HUES64 (cell line): ENCODE measurements at regions not wholly inside any gene's neighbourhood (a gene's known extent, or its start where the extent isn't known, plus 50 kb on each side); places are given as distances from the start of the nearest gene placed in this dataset.

Experiments used
- H3K27ac ChIP-seq: 2 replicates; pipeline ENCODE4 v1.7.0; 2013; ENCODE audit warnings: low read depth, low read length, inconsistent platforms
- H3K27me3 ChIP-seq: 2 replicates; pipeline ENCODE4 v1.6.1; 2013; ENCODE audit warnings: mild to moderate bottlenecking, low read length; ENCODE audit not compliant: insufficient read depth
- H3K36me3 ChIP-seq: 2 replicates; pipeline ENCODE4 v1.6.1; 2013; ENCODE audit warnings: mild to moderate bottlenecking, low read length; ENCODE audit not compliant: insufficient read depth
- H3K4me1 ChIP-seq: 2 replicates; pipeline ENCODE4 v1.6.1; 2013; ENCODE audit warnings: mild to moderate bottlenecking, low read length, moderate library complexity; ENCODE audit not compliant: insufficient read depth
- H3K4me3 ChIP-seq: 2 replicates; pipeline ENCODE4 v1.5.1; 2013; ENCODE audit warnings: mild to moderate bottlenecking, low read length, moderate library complexity
- H3K9ac ChIP-seq: 2 replicates; pipeline ENCODE4 v1.6.1; 2013; ENCODE audit warnings: mild to moderate bottlenecking, low read depth, low read length
- H3K9me3 ChIP-seq: 2 replicates; pipeline ENCODE4 v1.6.1; 2013; ENCODE audit warnings: low read depth, low read length; ENCODE audit not compliant: insufficient read depth
- WGBS: fragments of 150-250, 120-280 bp; methylation state at CpG from one replicate; pipeline ENCODE4 v1.1.7; 2013; ENCODE audit warnings: missing lambda C conversion rate; 5-methylcytosine and 5-hydroxymethylcytosine counted together

GRCh38 chr5:171509467-171509866 is 90.0 kb downstream of the FGF18 start:
- Histone ChIP-seq H3K4me1 (no peaks in the 10 kb centered on the region), H3K27me3 (no peaks in the 10 kb centered on the region), H3K4me3 (no peak overlapping the region), H3K36me3 (no peaks in the 10 kb centered on the region), H3K9me3 (no peaks in the 10 kb centered on the region), H3K9ac (no peak overlapping the region), H3K27ac (no peak overlapping the region)
- WGBS = 93% methylated on average over 7 of the region's 7 CpGs

GRCh38 chr5:171512397-171512796 is 93.0 kb downstream of the FGF18 start:
- Histone ChIP-seq H3K4me1 (no peaks in the 10 kb centered on the region), H3K27ac (no peak overlapping the region), H3K27me3 (no peaks in the 10 kb centered on the region), H3K9ac (no peak overlapping the region), H3K9me3 (no peaks in the 10 kb centered on the region), H3K36me3 (no peaks in the 10 kb centered on the region), H3K4me3 (no peak overlapping the region)
- WGBS = 89% methylated on average over 3 of the region's 5 CpGs

GRCh38 chr5:171513591-171513990 is 94.1 kb downstream of the FGF18 start:
- Histone ChIP-seq H3K4me1 (no peaks in the 10 kb centered on the region), H3K9me3 (no peaks in the 10 kb centered on the region), H3K27ac (no peak overlapping the region), H3K36me3 (no peaks in the 10 kb centered on the region), H3K4me3 (no peak overlapping the region), H3K9ac (no peak overlapping the region), H3K27me3 (peaks cover 3% of the 10 kb centered on the region; the same call in 1 of the 2 replicates)
- WGBS = 83% methylated on average over 2 of the region's 2 CpGs

GRCh38 chr5:171518916-171519315 is 99.5 kb downstream of the FGF18 start:
- Histone ChIP-seq H3K4me3 (no peak overlapping the region), H3K27me3 (peaks cover 14% of the 10 kb centered on the region), H3K4me1 (peaks cover 25% of the 10 kb centered on the region), H3K9ac (no peak overlapping the region), H3K27ac (no peak overlapping the region), H3K36me3 (no peaks in the 10 kb centered on the region), H3K9me3 (no peaks in the 10 kb centered on the region)
- 89% methylated on average over 13 of the region's 13 CpGs for WGBS

GRCh38 chr5:171520300-171521174 is 101.1 kb downstream of the FGF18 start:
- Histone ChIP-seq H3K27me3 (peaks cover 14% of the 10 kb centered on the region), H3K9me3 (no peaks in the 10 kb centered on the region), H3K36me3 (no peaks in the 10 kb centered on the region), H3K27ac (peak overlapping the region; percentile 78), H3K4me3 (peak overlapping the region; percentile 27), H3K4me1 (peaks cover 29% of the 10 kb centered on the region), H3K9ac (peak overlapping the region; percentile 57)
- WGBS = 10% methylated on average over 19 of the region's 20 CpGs

GRCh38 chr5:171521219-171521633 is 101.8 kb downstream of the FGF18 start:
- Histone ChIP-seq H3K27ac (peak overlapping the region; percentile 78), H3K9me3 (no peaks in the 10 kb centered on the region), H3K4me1 (peaks cover 29% of the 10 kb centered on the region), H3K9ac (peak overlapping the region; percentile 51), H3K36me3 (no peaks in the 10 kb centered on the region), H3K27me3 (peaks cover 14% of the 10 kb centered on the region), H3K4me3 (no peak overlapping the region)
- WGBS = 20% methylated on average over 1 of the region's 1 CpG

GRCh38 chr5:171521679-171522078 is 102.2 kb downstream of the FGF18 start:
- H3K4me3 ChIP-seq = no peak overlapping the region
- H3K27me3 ChIP-seq = peaks cover 14% of the 10 kb centered on the region
- H3K9me3 ChIP-seq = no peaks in the 10 kb centered on the region
- peaks cover 29% of the 10 kb centered on the region for H3K4me1 ChIP-seq
- H3K27ac ChIP-seq = no peak overlapping the region
- H3K36me3 ChIP-seq = no peaks in the 10 kb centered on the region
- WGBS = 67% methylated on average over 3 of the region's 3 CpGs
- H3K9ac ChIP-seq = no peak overlapping the region

GRCh38 chr5:171523781-171524180 is 104.3 kb downstream of the FGF18 start:
- no peak overlapping the region for H3K4me3 ChIP-seq
- 85% methylated on average over 6 of the region's 6 CpGs for WGBS
- H3K27ac ChIP-seq = no peak overlapping the region
- no peaks in the 10 kb centered on the region for H3K9me3 ChIP-seq
- no peak overlapping the region for H3K9ac ChIP-seq
- H3K27me3 ChIP-seq = peaks cover 11% of the 10 kb centered on the region
- H3K36me3 ChIP-seq = no peaks in the 10 kb centered on the region
- peaks cover 29% of the 10 kb centered on the region for H3K4me1 ChIP-seq

- 72% methylated on average over 13 of the region's 14 CpGs for WGBS
- H3K27ac ChIP-seq = no peak overlapping the region
Observed at GRCh38 chr5:171524466-171524865, 105.0 kb downstream of the FGF18 start.

GRCh38 chr5:171525085-171525484 is 105.6 kb downstream of the FGF18 start:
- WGBS = 80% methylated on average over 4 of the region's 4 CpGs
- no peaks in the 10 kb centered on the region for H3K9me3 ChIP-seq
- no peak overlapping the region for H3K4me3 ChIP-seq
- H3K4me1 ChIP-seq = peaks cover 29% of the 10 kb centered on the region
- H3K9ac ChIP-seq = no peak overlapping the region
- no peak overlapping the region for H3K27ac ChIP-seq
- H3K36me3 ChIP-seq = no peaks in the 10 kb centered on the region
- H3K27me3 ChIP-seq = no peaks in the 10 kb centered on the region

More at GRCh38 chr5:171524466-171524865, 105.0 kb downstream of the FGF18 start:
- Histone ChIP-seq H3K9ac (no peak overlapping the region), H3K36me3 (no peaks in the 10 kb centered on the region), H3K4me1 (peaks cover 29% of the 10 kb centered on the region), H3K4me3 (no peak overlapping the region), H3K27me3 (peaks cover 5% of the 10 kb centered on the region), H3K9me3 (no peaks in the 10 kb centered on the region)

- Histone ChIP-seq H3K4me1 (0 out of 2 replicates have a peak, but pooled peaks cover 4% of the 10 kb centered on the region), H3K27me3 (no peaks in the 10 kb centered on the region), H3K36me3 (no peaks in the 10 kb centered on the region), H3K27ac (no peak overlapping the region), H3K9ac (no peak overlapping the region), H3K4me3 (no peak overlapping the region), H3K9me3 (no peaks in the 10 kb centered on the region)
- WGBS = 92% methylated on average over 9 of the region's 9 CpGs
Observed at GRCh38 chr5:171528036-171528435, 108.6 kb downstream of the FGF18 start.
